Epithelial cell of prostate (primary cell): ENCODE measurements at regions not wholly inside any gene's neighbourhood (a gene's known extent, or its start where the extent isn't known, plus 50 kb on each side); places are given as distances from the start of the nearest gene placed in this dataset.
"Not testable (repeated sequence)": the region's sequence is repeated elsewhere in the genome, so short reads cannot be mapped to it uniquely, and the experiment has no call there.

Experiments
- DNase-seq: peaks from one replicate; pipeline ENCODE4 v3.0.0-alpha.2; 2011; ENCODE audit warnings: low read depth, low spot score
- H3K27ac ChIP-seq: fragments of 450-650 bp; 2 replicates; pipeline ENCODE4 v1.5.1; 2017; ENCODE audit warnings: mild to moderate bottlenecking

DNA sequence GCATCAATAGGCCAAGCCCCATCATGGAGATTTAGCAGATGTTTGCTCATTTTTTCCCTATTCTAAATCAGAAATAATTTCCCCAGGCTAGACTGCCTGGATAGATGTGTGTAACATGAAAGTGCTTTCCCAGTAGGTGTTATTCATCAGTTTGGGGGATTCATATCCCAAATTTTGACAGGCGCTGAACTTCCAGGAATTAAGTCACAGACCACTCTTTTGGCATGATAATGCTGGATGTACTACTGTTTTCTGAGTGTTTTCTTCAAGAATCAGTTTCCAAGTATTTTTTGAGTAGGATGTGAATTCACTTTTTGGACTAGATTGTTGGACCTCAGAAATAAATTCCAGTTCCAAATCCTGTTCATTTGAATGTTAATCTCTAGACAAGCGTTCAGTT lies 637.4 kb downstream of the REEP3 start:
- DNase-seq, result no peak
- no peak overlapping the region for H3K27ac ChIP-seq

DNA sequence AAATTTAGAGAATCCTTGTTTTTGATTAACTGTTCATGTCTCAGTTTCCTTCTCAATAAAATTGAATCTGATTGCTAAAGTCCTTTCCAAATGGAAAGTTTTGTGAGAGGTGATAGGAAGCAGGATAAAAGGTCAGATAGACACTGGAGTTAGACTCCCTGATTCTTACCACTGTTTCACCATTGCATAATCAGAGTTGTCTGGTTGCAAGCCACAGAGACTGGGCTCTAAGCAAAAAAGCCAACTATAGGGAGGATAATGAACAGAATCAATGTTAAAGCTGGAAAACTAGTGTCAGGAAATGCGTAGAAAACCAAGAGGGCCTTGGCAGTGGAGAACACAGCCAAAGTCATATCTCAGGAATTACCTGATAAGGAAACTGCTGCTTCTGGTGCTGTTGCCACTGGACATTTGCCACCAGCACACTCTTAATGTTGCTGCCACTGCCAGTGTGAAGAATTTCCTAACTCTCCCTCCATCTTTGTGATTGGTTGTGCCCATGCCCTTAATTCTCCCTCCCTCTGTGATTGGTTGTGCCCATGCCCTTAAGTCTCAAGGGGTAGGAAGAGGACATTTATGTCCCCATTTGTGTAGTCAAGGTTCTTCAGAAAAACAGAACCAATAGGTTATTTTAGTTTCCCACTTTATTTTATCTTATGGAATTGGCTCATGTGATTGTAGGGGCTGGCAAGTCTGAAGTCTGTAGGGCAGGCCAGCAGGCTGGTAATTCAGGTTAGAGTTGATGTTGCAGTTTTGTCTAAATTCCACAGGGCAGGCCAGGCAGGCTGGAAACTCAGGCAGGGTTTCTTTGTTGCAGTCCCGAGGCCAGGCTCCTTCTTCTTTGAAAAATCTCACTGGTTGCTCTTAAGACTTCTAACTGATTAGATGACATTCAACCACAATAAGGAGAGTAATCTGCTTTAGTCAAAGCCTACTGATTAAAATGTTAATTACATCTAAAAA lies 639.0 kb downstream of the REEP3 start:
- DNase-seq, result no peak
- no peak overlapping the region for H3K27ac ChIP-seq

DNA sequence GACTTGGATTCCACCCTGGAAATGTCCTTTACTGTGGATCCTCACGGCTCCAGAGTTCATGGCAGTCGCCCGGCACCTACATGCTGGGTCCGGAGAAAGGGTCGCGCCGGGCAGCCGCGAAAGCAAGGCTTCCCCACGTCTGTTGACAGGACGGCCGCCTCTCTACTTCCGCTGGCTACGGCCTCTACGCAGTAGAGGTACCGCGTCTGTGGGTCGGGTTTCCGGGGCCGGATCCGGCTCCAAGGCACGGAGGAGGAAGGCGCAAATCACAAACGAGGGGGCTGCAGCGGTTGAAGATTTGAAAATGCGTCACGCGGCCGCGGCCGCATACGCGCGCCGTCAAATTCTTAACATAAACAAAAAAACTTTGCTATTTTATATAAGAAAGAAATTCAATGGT lies 649.6 kb downstream of the REEP3 start:
- no peak overlapping the region for H3K27ac ChIP-seq
- DNase-seq, result no peak

DNA sequence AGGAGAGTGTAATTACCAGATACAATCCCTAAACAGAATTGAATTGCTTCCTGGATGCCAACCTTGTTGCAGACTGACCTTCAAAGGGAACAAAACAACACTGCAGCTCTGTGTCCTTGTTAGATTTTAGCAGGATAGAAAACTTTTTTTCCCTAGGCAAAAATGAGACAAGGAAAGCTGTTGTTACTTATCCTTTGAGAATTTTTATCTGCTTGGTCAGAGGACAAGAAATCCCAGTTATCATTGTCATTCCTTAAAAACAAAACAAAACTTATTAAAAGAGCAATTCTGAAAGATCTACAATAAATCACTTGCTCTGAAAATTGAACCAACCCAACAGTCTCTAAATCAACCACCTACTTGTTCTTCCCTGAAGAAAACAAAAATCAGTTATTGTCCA lies 652.6 kb downstream of the REEP3 start:
- H3K27ac ChIP-seq, result no peak overlapping the region
- DNase-seq, result no peak

DNA sequence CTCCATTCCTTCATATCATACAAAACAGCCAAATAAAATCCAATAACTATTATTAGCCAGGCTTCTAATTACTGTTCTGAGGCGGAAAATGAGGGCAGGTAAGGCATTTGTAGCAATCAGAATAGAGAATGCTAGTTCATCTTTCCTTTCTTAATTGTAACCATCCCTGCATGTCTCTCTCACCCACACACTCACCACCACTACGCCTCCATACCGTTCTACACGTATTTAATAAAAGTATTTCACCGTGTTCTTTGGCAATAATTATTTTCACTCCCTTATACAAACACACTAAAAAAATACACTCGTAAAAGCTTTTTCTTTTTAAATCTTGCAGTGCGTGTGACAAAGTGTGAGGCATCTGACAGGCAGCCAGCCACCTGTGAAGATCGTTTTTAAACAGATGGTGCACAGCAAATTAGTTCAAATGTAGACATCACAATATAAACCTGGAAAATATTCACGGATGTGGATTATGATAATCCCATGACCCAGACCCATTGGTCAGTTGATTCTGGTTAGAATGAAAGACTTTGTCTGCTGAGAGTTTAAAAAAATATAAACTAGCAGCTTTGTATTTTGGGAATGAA lies 653.6 kb downstream of the REEP3 start:
- no peak for DNase-seq

DNA sequence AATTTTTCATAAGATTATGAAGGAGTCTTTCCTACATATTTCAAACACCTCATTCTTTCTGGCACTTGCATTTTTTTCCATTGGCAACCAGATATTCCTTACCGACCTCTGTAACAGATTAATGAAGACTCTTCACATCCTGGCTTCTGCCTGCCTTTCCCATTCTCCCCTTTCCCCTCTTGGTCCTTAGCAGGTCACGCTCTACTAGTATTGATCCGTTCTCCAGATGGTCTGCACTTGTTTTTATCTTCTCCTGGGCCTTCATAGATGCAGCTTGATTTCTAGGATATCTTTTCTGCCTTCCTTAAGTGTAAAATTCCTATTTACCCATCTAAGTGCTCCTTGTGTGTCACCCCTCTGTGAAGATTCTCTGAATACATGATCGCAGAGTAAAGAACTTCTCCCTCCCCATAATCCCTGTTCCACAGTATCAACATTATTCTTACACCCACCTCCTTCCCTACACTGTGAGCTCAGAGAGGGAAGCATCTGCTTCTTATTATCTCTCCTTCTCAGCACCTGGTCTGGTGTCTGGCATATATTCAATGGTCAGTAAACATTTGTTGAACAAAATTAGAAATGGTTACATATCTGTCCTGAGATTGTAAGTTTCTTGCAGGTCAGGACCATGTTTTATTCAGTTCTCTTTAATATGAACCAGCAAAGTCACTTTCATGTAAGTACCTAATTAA lies 654.2 kb downstream of the REEP3 start:
- no peak overlapping the region for H3K27ac ChIP-seq
- DNase-seq, result no peak

More for the DNA sequence above, 653.6 kb downstream of the REEP3 start:
- H3K27ac ChIP-seq, result no peak overlapping the region

DNA sequence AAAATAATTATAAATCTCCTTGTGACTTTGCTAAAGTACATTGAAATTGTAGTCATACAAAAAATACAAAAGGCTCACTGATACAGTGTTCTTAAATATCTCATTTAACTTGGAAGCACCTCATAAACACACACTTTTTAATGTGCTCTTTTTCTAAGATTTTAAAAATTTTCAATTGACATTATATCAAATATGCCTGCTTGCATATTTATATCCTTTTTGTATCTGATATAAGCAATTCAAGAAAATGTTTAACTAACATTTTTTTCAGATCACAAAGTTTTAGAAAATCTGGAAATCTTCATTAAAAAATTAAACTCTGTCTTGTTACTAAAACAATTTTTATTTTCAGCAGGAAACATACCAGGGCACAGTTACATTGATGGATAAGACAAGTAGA lies 661.5 kb downstream of the REEP3 start:
- DNase-seq, result no peak
- H3K27ac ChIP-seq, result no peak overlapping the region

DNA sequence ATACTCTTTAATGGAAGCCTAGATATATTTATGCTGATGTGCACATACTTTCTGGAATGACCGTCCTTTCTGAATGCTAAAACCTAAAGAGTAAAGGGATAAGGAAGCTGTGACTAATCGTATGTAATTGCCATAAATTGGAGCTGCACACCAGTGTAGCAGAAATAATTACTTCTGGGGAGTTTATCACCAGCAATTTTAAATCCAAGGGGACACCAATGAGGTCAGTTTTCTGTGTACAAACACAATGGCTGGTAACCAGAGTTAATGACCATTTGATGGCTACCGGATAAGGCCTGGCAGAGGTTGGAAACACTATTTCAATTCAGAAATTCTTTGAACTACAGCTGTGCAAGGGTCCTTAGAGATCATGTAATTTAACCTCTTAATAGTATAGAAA lies 670.1 kb downstream of the REEP3 start:
- DNase-seq, result no peak

DNA sequence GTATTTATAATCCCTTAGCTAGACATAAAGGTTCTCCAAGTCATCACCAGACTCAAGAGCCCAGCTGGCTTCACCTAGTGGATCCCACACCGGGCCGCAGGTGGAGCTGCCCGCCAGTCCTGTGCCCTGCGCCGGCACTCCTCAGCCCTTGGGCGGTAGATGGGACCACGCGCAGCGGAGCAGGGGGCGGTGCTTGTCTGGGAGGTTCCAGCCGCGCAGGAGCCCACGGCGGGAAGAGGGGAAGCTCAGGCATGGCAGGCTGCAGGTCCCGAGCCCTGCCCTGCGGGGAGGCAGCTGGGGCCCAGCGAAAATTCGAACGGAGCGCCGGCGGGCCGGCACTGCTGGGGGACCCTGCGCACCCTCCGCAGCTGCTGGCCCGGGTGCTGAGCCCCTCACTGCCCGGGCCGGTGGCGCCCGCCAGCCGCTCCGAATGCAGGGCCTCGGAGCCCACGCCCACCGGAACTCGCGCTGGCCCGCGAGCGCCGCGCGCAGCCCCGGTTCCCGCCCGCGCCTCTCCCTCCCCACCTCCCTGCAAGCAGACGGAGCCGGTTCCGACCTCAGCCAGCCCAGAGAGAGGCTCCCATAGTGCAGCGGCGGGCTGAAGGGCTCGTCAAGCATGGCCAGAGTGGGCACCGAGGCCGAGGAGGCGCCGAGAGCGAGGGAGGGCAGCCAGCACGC lies 675.6 kb downstream of the REEP3 start:
- no peak for DNase-seq
- H3K27ac ChIP-seq, result no peak overlapping the region

More for the DNA sequence above, 670.1 kb downstream of the REEP3 start:
- H3K27ac ChIP-seq, result no peak overlapping the region

DNA sequence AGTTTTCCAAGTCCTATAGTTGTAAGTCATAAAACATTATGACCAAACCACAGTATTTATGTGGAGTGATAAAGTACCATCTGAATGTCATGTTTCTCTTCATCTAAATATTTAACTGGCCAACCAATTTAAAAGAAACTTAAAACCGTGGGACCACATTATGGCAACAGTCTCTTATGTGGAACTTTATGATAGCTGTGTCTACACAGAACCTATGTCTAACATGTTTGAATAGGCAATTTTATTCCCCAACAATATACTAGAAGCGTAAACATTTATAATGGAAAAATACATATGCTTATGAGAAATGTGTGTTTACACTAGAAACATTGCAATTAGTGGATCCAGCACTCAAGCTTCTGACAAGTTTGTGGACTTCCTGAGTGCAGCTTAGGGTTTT lies 680.7 kb downstream of the REEP3 start:
- DNase-seq, result no peak
- H3K27ac ChIP-seq, result no peak overlapping the region

DNA sequence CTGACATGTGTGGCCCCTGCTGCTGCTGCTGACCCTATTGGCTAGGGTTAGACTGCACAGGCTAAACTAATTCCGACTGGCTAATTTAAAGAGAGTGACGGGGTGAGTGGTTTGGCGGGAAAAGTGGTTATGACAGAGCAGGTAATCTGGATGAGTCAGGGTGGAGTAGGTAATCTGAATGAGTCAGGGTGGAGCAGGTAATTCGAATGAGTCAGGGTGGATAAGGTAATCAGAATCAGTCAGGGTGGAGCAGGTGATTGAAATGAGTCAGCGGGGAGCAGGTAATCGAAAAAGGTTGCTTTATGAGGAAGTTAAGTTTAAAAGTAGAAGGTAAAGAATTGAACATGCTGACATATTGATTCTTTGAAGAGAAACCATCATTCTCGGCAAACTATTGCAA lies 683.3 kb downstream of the REEP3 start:
- H3K27ac ChIP-seq, result not testable (repeated sequence)
- DNase-seq, result peak; percentile 3

DNA sequence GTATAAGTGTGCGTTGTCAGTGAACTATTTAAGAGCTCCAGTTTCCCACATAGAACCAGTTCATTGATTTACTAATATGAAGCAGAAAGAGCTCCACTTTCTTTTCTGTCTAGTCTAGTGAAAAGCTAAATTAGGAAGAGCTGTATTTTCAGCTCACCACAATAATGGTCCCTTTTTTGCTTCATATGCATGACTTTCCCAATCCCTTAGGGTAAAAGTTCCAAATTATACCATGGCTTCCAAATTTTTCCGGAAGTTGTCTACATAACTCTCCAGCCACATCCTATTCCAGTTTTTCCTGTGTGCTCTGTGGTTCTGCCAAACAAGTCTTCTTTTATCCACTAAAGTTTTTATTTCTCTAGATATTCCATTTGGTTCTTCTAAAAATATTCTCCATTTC lies 685.2 kb downstream of the REEP3 start:
- DNase-seq, result no peak
- H3K27ac ChIP-seq, result no peak overlapping the region

DNA sequence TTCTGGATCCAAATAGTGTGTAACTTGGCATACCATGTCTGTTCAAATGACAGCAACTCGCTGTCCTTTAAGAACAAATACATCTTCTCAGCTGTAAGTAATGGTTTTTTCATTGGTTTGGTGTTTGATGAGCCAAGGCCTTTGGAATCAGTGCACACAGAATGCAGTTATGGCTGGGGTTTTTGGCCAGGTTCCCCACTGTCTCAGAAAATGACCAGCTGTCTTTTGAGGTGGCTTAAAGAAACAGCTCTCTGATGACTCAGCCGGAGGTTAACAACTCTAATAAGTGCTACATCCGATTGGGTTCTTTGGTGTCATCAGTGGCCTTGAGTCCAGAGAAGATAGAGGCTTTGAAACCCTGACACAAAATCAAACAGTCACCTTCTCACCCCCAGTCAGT lies 688.4 kb downstream of the REEP3 start:
- no peak overlapping the region for H3K27ac ChIP-seq
- DNase-seq, result no peak

DNA sequence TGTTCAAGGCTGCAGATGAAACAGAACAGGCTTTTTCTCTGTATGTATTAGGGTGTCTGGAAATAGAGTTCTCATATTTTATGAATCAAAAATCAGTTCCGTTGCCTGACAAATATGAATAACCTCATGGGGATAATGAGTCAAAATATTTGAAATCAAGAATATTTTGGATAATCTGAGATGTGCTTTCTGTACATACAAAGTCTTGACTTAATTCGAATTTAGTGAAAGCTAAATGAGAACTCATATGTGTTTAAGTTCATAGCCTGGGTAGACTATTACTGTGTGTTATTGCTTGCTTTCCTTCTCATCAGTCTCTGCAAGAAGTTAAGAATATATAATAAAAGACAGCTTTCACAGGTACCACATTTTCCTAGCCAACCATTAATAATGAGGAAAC lies 689.0 kb downstream of the REEP3 start:
- no peak for DNase-seq
- no peak overlapping the region for H3K27ac ChIP-seq

DNA sequence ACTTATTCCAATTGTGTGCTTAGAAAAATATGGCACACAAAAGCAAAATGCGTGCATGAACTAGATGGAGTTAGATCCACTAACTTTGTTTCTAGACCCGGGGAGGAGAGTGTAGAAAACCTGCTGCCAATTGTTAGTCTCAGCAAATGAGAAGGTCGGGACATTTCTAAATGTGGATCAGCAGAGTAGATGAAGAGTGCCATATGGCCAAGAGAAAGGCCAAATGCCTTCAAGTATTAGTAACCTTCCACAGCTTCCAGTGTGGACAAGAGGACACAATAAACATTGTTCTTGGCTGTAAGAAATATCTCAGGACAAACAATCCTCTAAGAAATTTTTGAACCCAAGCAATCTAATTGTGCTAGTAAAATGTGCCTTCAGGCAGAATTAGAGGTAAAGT lies 690.3 kb downstream of the REEP3 start:
- no peak overlapping the region for H3K27ac ChIP-seq
- DNase-seq, result no peak

DNA sequence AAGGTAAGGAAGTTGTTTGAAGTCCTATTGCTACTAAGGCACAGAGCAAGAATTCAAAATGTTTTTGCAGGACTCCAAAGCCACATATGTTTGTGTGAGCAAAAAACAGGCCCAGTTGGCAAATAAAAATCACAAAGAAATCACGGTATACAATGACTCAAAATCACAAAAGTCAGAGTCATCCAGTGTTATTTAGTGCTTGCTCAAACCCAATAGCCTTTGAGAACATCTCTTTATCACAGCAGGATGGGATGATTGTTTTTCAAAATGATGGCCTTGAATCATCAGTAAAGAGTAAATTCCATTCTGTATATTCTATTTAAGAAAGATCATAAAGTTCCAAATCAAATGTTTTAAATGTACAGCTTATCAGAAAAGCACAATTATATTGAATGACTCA lies 693.9 kb downstream of the REEP3 start:
- no peak overlapping the region for H3K27ac ChIP-seq
- no peak for DNase-seq

DNA sequence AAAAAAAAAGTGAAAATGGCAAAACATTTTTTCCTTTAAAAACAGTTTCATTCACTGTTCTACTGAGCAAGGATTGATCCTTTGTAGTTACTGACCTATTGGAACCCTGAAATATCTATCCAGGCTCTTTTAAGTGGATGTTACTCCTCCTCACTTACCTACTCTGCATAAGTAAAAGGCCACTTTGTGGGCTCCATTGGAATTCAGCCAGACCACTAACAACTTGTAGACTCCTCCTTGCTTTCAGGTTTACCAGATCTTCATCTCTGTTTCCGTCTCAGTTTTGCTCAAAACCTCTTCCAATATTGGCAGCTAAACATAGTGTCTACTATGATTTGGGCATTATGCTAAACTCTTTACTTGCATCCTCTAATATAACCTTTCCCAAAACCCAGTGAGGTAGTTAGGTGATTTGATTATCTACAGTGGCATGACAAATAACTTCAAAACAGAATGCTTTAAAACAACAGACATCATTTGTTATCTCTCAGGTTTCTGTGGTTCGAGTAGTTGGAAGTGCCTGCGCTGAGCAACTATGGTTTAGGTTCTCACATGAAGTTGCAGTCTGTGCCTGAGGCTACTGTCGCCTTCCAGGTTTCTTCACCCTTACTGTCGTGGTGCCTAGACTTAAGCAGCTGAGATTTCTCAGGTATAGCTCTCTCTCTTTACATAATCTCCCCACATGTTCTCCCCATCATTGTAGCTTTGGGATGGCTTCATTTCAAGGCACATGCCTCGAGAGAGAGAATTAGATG lies 698.2 kb downstream of the REEP3 start:
- no peak for DNase-seq
- H3K27ac ChIP-seq, result no peak overlapping the region

DNA sequence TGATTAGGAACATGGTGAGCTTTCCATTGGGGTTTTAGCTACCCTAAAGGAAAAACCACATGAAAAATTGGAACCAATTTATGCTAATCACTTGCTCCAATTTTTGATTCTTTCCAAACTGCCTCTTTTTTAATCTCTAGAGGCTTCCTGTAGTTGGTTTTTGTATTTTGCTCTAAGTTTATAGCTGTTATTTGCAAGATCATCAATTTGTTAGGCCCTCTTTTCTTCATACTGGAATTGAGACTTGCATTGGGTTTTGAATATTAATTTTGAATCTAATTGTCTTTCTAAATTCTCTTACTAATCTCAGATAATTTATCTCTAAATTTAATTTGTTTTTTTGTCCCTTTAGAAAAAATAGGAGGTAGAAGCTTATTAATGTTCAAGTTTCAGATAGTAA lies 713.3 kb downstream of the REEP3 start:
- no peak for DNase-seq
- H3K27ac ChIP-seq, result no peak overlapping the region

DNA sequence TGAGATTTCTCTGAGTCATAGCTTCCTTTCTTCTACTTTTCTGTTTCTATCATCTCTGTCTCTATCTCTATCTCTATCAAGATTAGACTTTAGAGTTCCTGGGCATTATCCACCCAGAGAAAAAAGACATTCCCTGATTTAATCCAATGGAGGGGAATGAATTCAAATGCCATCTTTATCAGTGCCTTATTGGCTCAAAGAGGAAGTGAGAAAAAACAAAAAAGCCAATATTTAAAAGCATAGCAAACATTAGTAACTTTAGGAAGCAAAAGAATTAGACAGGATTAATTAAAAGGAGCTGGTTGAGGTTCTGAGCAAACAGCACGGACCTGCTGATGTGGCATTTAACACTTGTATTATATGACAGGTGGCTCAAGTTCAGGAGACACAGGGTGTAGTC lies 736.5 kb downstream of the REEP3 start:
- no peak for DNase-seq
- no peak overlapping the region for H3K27ac ChIP-seq

DNA sequence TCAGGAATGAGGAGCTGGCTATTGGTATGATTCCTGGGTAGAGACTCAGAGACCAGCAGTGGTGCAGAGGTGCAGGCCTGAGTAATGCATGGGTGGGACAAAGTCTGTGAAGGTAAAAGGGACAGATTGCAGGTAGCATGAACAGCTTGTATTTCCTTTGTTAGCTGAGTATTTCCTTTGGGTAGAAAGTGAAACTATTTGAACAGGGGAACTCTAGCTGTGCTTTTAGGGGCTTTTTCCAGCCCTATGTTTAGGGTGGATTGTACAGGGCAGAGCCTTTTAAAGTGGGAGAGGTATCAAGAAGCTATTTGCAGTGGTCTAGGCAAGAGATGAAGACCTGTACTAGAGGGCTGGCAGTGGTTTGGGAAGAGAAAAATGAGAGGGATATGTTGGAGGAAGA lies 739.9 kb downstream of the REEP3 start:
- no peak for DNase-seq

More for the DNA sequence above, 739.9 kb downstream of the REEP3 start:
- H3K27ac ChIP-seq, result no peak overlapping the region
